Vagina (tissue), 2 donors: ENCODE measurements at regions not wholly inside any gene's neighbourhood (a gene's known extent, or its start where the extent isn't known, plus 50 kb on each side); places are given as distances from the start of the nearest gene placed in this dataset.
"Not testable (repeated sequence)": the region's sequence is repeated elsewhere in the genome, so short reads cannot be mapped to it uniquely, and the experiment has no call there.

Source experiments
- DNase-seq, 2 donors: peaks; one replicate each; pipeline ENCODE4 v3.0.0-alpha.2; 2017; ENCODE audit errors: extremely low spot score in 2 of 2
- H3K27ac ChIP-seq: fragments of 200-600 bp; sonication (generic); one replicate; pipeline ENCODE4 v1.5.1; 2019
- H3K27me3 ChIP-seq: fragments of 200-600 bp; sonication (generic); one replicate; pipeline ENCODE4 v1.5.1; 2019
- H3K36me3 ChIP-seq, 2 donors: fragments of 200-600 bp; sonication (generic); one replicate each; pipeline ENCODE4 v1.5.1; 2017 to 2019
- H3K4me1 ChIP-seq: fragments of 200-600 bp; sonication (generic); one replicate; pipeline ENCODE4 v1.5.1; 2019
- H3K4me3 ChIP-seq, 2 donors: fragments of 200-600 bp; sonication (generic); 1 replicate in 1 of 2; 2 replicates in 1 of 2; pipeline ENCODE4 v1.5.1; 2016 to 2019
- H3K9me3 ChIP-seq: fragments of 200-600 bp; sonication (generic); one replicate; pipeline ENCODE4 v1.5.1; 2019
- POLR2A ChIP-seq, 2 donors: fragments of 450-650 bp; IDR thresholded peaks; one replicate each; pipeline ENCODE4 v1.6.1; 2017; ENCODE audit warnings: antibody characterized with exemption in 2 of 2, mild to moderate bottlenecking in 2 of 2, moderate library complexity in 2 of 2
- POLR2AphosphoS5 ChIP-seq, 2 donors: sonication (generic); formaldehyde crosslinking; IDR thresholded peaks; one replicate each; pipeline ENCODE4 v1.9.0; 2017; ENCODE audit warnings: antibody characterized with exemption in 2 of 2, mild to moderate bottlenecking in 2 of 2, low read depth in 1 of 2; ENCODE audit not compliant: insufficient read depth in 1 of 2
- intact Hi-C: fragments of 100-400 bp; cut with DNase I; formaldehyde crosslinking; loops from one replicate; pipeline ENCODE4 v1.15.1; 2023
- TF ChIP-seq, protein P1 (sequence below), 3 experiments: fragments of 450-650 bp in 2 of 3; fragments of 200-600 bp in 1 of 3; sonication (generic) in 1 of 3; IDR thresholded peaks; one replicate each; pipeline ENCODE4 v1.5.1; 2017 to 2019; ENCODE audit warnings: antibody characterized with exemption in 3 of 3, mild to moderate bottlenecking in 2 of 3, moderate library complexity in 2 of 3

DNA sequence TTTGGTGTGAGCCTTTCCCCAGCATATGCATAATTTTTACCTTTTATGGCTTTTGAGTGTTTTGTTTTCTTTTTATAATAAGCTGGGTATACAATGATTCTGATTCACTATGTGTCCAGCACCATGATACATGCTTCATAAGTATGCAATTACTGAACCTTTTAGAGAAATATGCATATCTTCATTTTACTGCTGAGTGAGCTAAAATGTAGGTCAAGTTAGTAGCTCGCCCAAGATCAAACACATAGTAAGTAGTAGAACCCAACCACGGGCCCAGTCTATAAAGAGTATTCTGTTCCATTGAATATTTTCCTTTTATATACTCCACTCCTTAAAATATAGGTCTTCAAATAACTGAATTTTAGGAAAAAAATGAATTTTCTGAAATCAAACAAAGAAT lies 362.4 kb upstream of the HTR2C start:
- H3K36me3 ChIP-seq = no peaks in the 10 kb centered on the region
- intact Hi-C loops = no loop called here
- H3K9me3 ChIP-seq = no peaks in the 10 kb centered on the region
- no peaks in the 10 kb centered on the region for H3K27me3 ChIP-seq
- no peaks in the 10 kb centered on the region for H3K4me1 ChIP-seq
- no peak overlapping the region for H3K4me3 ChIP-seq
- DNase-seq = no peak
- no peak overlapping the region for H3K27ac ChIP-seq
- TF ChIP-seq POLR2A (IDR thresholded peaks at IDR 0.05) = no peak
- TF ChIP-seq, protein P1, sequence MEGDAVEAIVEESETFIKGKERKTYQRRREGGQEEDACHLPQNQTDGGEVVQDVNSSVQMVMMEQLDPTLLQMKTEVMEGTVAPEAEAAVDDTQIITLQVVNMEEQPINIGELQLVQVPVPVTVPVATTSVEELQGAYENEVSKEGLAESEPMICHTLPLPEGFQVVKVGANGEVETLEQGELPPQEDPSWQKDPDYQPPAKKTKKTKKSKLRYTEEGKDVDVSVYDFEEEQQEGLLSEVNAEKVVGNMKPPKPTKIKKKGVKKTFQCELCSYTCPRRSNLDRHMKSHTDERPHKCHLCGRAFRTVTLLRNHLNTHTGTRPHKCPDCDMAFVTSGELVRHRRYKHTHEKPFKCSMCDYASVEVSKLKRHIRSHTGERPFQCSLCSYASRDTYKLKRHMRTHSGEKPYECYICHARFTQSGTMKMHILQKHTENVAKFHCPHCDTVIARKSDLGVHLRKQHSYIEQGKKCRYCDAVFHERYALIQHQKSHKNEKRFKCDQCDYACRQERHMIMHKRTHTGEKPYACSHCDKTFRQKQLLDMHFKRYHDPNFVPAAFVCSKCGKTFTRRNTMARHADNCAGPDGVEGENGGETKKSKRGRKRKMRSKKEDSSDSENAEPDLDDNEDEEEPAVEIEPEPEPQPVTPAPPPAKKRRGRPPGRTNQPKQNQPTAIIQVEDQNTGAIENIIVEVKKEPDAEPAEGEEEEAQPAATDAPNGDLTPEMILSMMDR (IDR thresholded peaks at IDR 0.05) = no peak
- no peak for TF ChIP-seq POLR2AphosphoS5 (IDR thresholded peaks at IDR 0.05; ENCODE audit: insufficient read depth in 1 of 2, low read depth in 1 of 2)

DNA sequence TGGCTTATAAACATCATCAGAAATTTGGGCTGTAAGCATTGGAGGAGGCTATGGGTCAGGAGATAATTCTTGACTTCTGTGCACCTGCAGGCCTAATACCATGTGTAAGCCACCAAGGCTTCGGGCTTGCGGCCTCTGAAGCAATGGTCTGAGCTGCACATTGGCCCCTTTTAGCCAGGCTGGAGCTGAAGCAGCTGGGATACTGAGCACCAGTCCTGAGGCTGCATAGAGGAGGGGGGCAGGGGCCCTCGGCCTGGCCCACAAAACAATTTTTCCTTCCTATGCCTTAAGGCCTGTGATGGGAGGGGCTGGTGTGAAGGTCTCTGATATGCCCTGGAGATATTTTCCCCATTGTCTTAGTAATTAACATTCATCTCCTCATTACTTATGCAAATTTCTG lies 373.0 kb upstream of the HTR2C start:
- Histone ChIP-seq H3K27me3 (no peaks in the 10 kb centered on the region), H3K9me3 (no peaks in the 10 kb centered on the region), H3K4me1 (no peaks in the 10 kb centered on the region), H3K4me3 (no peak overlapping the region), H3K36me3 (no peaks in the 10 kb centered on the region), H3K27ac (no peak overlapping the region)
- no peak for TF ChIP-seq POLR2A (IDR thresholded peaks at IDR 0.05)
- TF ChIP-seq, protein P1 (IDR thresholded peaks at IDR 0.05) = no peak
- TF ChIP-seq POLR2AphosphoS5 (IDR thresholded peaks at IDR 0.05; ENCODE audit: insufficient read depth in 1 of 2, low read depth in 1 of 2) = no peak
- intact Hi-C loops = no loop called here
- no peak for DNase-seq

DNA sequence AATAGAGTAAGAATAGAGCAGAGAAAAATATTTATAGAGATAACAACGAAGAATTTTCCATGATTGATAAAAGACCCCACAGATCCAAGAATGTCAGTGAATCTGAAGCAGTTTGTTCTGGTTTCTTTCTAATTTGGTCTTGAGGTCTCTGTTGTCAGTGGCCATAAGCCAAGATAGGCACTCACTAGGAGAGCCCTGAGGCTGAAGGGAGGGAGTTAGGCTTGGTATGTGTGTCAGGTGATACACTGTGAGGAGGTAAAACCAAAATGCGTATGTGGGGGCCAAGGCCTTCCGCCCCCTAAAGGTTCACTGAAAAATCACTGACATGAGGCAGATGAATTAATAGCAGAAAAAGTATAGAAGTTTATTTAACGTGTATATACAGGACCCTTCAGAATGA lies 382.3 kb upstream of the HTR2C start:
- Histone ChIP-seq H3K27ac (no peak overlapping the region), H3K4me1 (no peaks in the 10 kb centered on the region), H3K36me3 (no peaks in the 10 kb centered on the region), H3K4me3 (no peak overlapping the region), H3K9me3 (no peaks in the 10 kb centered on the region), H3K27me3 (no peaks in the 10 kb centered on the region)
- no peak for DNase-seq
- TF ChIP-seq POLR2AphosphoS5 (IDR thresholded peaks at IDR 0.05; ENCODE audit: insufficient read depth in 1 of 2, low read depth in 1 of 2) = no peak
- TF ChIP-seq, protein P1 (IDR thresholded peaks at IDR 0.05) = no peak
- no peak for TF ChIP-seq POLR2A (IDR thresholded peaks at IDR 0.05)
- intact Hi-C loops = no loop called here

DNA sequence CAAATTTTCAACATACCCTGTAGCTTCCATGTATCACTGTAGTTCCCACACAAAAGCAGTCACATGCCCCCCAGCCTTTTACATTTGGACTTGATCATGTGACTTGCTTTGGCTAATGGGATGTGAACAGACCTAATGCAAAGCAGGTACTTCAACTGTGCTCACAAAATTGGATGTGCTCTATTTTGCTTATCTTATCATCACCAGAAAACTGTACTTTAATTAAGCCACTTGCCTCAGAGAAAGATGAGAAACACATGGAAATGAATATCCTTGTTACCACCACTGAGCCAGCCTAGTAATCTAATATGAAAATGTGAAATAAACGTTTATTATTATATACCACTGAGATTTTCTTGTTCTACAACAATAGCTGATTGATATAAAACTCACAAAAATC lies 402.7 kb upstream of the HTR2C start:
- no peak overlapping the region for H3K27ac ChIP-seq
- no peaks in the 10 kb centered on the region for H3K27me3 ChIP-seq
- H3K4me1 ChIP-seq = no peaks in the 10 kb centered on the region
- DNase-seq = no peak
- TF ChIP-seq, protein P1 (IDR thresholded peaks at IDR 0.05) = no peak
- TF ChIP-seq POLR2AphosphoS5 (IDR thresholded peaks at IDR 0.05; ENCODE audit: insufficient read depth in 1 of 2, low read depth in 1 of 2) (no peak), POLR2A (IDR thresholded peaks at IDR 0.05) (no peak)
- intact Hi-C loops = no loop called here
- no peaks in the 10 kb centered on the region for H3K36me3 ChIP-seq
- H3K4me3 ChIP-seq = no peak overlapping the region
- H3K9me3 ChIP-seq = no peaks in the 10 kb centered on the region

DNA sequence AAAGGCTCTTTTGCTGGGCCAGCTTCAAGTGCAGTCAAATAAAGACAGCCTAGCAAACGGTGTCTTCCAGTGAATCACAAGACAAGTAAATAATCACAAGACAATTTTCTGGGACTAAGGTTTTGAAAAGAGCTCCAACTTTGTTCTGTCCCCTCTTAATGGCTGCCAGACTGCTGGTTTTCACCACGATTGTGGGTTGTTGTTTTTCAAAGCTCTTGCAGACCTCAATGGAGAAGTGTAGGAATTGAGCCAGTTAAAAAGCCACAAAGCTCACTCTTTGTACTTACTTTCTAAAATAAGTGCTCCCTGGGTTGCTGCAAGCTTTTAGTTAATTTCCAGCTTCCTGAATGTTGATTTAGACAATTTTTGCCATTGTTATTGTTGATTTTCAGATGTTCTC lies 405.8 kb upstream of the HTR2C start:
- H3K27ac ChIP-seq = no peak overlapping the region
- intact Hi-C loops = loop anchor here (5.0 kb wide), 1 partner anchor 1566 kb away; no protein-coding TSS in a partner anchor
- H3K27me3 ChIP-seq = no peaks in the 10 kb centered on the region
- H3K4me3 ChIP-seq = no peak overlapping the region
- no peak for TF ChIP-seq POLR2A (IDR thresholded peaks at IDR 0.05)
- TF ChIP-seq, protein P1 (IDR thresholded peaks at IDR 0.05) = no peak
- no peak for TF ChIP-seq POLR2AphosphoS5 (IDR thresholded peaks at IDR 0.05; ENCODE audit: insufficient read depth in 1 of 2, low read depth in 1 of 2)
- no peaks in the 10 kb centered on the region for H3K36me3 ChIP-seq
- no peaks in the 10 kb centered on the region for H3K4me1 ChIP-seq
- no peak for DNase-seq
- H3K9me3 ChIP-seq = no peaks in the 10 kb centered on the region

DNA sequence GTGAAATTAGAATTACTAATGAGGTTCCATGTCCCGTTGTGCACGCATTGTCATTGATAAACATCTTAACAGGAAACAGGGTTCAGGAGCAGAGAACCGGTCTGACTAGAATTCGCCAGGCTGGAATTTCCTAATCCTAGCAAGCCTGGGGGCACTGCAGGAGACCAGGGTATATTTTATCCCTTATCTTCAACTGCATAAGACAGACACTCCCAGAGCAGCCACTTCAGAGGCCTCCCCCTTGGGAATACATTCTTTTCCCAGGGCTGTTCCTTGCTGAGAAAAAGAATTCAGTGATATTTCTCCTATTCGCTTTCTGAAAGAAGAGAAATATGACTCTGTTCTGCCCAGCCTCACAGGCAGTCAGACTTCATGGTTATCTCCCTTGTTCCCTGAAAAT lies 416.6 kb upstream of the HTR2C start:
- H3K36me3 ChIP-seq, H3K4me1 ChIP-seq, H3K27ac ChIP-seq, H3K4me3 ChIP-seq, H3K27me3 ChIP-seq, H3K9me3 ChIP-seq, intact Hi-C loops, DNase-seq: not testable (repeated sequence)
